ENCODE measurements at regions not wholly inside any gene's neighbourhood (a gene's known extent, or its start where the extent isn't known, plus 50 kb on each side); places are given as distances from the start of the nearest gene placed in this dataset.

DNA sequence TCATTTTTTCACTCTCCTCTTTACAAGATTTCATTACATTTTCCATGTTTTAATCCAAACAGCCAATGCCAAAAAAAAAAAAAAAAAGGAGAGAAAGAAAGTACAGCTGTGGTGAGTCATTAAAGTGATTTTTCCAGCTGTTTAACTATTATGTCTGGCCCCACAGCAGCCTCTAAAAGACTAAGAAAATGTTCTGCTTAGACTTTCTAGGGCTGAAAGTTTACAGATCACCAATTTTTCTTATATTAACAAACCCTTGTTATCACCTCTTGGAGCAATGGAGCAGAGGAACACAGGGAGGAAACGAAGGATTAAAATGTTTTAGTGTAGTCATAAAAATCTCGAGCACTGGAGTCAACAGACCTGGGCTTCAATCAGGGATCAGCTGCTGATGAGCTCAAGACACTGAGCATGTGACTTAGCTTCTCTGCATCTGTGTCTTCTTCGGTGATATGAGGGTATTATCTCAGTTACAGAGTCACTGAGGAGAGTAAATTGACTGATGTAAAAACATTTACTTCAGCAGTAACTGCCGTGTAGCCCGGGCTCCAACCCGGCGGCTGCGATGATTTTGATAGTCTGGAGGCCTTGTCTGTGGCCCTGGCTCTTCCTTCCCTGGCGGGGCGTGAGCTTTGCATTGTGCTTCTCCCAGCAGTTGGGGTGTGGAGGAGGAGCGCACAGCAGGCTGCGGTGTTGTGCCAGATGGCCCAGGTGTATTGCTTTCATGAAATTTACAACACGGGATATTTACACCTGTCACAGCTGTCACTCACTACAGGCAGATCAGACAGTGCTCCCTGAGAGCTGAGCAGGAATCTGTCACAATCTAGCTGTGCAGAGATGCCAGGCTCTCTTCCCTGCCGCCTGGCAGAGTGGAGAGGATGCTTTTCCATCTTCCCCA is 298.3 kb upstream of the FZD8 start:
- intact Hi-C loops (cut with DNase I): no loop called here
- 41 to 58% methylated on average over 8 to 13 of the region's 14 CpGs for WGBS, 2 donors

DNA sequence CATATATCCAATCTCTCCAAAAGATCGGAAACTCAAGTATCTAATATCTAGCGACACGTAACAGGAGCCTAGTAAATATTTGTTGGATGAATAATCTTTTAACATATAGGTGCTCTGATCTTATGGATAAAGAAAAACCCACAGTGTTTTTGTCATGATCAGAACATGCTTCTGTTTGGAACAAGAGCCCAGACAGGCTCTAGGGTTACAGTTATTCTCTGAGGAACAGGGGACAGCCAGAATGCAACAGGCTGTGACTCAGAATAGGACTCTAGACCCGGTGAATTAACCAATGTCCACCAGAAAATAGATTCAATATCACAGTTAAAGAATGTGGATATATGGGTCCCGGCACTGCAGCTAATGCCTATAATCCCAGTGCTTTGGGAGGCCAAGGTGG is 296.1 kb upstream of the FZD8 start:
- H3K4me1 ChIP-seq: no peaks in the 10 kb centered on the region
- 88 to 93% methylated on average over 5 of the region's 5 CpGs for WGBS, 2 donors
- no peak overlapping the region for H3K4me3 ChIP-seq
- DNase-seq: no peak
- H3K27ac ChIP-seq: no peak overlapping the region
- H3K27me3 ChIP-seq: no peaks in the 10 kb centered on the region
- H3K9me3 ChIP-seq: no peaks in the 10 kb centered on the region
- no peak for TF ChIP-seq POLR2A (IDR thresholded peaks at IDR 0.05)
- TF ChIP-seq, protein P1, sequence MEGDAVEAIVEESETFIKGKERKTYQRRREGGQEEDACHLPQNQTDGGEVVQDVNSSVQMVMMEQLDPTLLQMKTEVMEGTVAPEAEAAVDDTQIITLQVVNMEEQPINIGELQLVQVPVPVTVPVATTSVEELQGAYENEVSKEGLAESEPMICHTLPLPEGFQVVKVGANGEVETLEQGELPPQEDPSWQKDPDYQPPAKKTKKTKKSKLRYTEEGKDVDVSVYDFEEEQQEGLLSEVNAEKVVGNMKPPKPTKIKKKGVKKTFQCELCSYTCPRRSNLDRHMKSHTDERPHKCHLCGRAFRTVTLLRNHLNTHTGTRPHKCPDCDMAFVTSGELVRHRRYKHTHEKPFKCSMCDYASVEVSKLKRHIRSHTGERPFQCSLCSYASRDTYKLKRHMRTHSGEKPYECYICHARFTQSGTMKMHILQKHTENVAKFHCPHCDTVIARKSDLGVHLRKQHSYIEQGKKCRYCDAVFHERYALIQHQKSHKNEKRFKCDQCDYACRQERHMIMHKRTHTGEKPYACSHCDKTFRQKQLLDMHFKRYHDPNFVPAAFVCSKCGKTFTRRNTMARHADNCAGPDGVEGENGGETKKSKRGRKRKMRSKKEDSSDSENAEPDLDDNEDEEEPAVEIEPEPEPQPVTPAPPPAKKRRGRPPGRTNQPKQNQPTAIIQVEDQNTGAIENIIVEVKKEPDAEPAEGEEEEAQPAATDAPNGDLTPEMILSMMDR (IDR thresholded peaks at IDR 0.05): no peak
- H3K36me3 ChIP-seq: no peaks in the 10 kb centered on the region
- intact Hi-C loops (cut with DNase I): no loop called here

More for the DNA sequence above, 298.3 kb upstream of the FZD8 start:
- DNase-seq: no peak
- no peaks in the 10 kb centered on the region for H3K36me3 ChIP-seq
- TF ChIP-seq, protein P1 (IDR thresholded peaks at IDR 0.05): no peak
- TF ChIP-seq POLR2A (IDR thresholded peaks at IDR 0.05): no peak
- no peak overlapping the region for H3K27ac ChIP-seq
- H3K4me1 ChIP-seq: no peaks in the 10 kb centered on the region
- H3K9me3 ChIP-seq: no peaks in the 10 kb centered on the region
- H3K27me3 ChIP-seq: no peaks in the 10 kb centered on the region
- H3K4me3 ChIP-seq: no peak overlapping the region

DNA sequence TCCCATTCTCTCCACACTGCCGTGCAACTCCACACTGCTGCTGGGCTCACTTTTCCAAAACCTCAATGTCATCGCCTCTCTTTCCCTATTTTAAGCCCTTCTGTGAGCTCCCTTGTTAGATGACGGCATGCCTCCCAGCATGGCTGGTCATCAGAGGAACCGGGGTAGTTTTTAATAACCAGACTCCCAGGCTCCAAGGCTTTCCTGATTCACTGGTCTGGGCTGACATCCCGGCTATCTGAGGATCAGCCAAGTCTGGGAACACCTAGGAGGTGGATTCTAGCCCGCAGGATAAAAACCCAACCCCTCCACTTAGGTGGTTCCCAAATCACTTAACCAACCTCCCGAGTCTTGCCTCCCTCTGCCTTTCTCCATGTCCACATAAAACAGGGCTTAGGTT is 295.4 kb upstream of the FZD8 start:
- no peaks in the 10 kb centered on the region for H3K9me3 ChIP-seq
- no peak overlapping the region for H3K4me3 ChIP-seq
- no peaks in the 10 kb centered on the region for H3K4me1 ChIP-seq
- 68 to 79% methylated on average over 7 of the region's 7 CpGs for WGBS, 2 donors
- no peaks in the 10 kb centered on the region for H3K27me3 ChIP-seq
- intact Hi-C loops (cut with DNase I): no loop called here
- TF ChIP-seq, protein P1 (IDR thresholded peaks at IDR 0.05): no peak
- TF ChIP-seq POLR2A (IDR thresholded peaks at IDR 0.05): no peak
- no peak overlapping the region for H3K27ac ChIP-seq
- H3K36me3 ChIP-seq: no peaks in the 10 kb centered on the region
- no peak for DNase-seq

GRCh38 chr10:35934642-35934995 is 292.5 kb upstream of the FZD8 start:
- no peak for TF ChIP-seq POLR2A (IDR thresholded peaks at IDR 0.05)
- TF ChIP-seq, protein P1 (IDR thresholded peaks at IDR 0.05): no peak
- WGBS, 2 donors: 67 to 80% methylated on average over 5 of the region's 5 CpGs
- H3K27ac ChIP-seq: no peak overlapping the region
- H3K27me3 ChIP-seq: no peaks in the 10 kb centered on the region
- intact Hi-C loops (cut with DNase I): no loop called here
- no peak overlapping the region for H3K4me3 ChIP-seq
- DNase-seq: no peak
- no peaks in the 10 kb centered on the region for H3K36me3 ChIP-seq
- no peaks in the 10 kb centered on the region for H3K4me1 ChIP-seq
- H3K9me3 ChIP-seq: no peaks in the 10 kb centered on the region

DNA sequence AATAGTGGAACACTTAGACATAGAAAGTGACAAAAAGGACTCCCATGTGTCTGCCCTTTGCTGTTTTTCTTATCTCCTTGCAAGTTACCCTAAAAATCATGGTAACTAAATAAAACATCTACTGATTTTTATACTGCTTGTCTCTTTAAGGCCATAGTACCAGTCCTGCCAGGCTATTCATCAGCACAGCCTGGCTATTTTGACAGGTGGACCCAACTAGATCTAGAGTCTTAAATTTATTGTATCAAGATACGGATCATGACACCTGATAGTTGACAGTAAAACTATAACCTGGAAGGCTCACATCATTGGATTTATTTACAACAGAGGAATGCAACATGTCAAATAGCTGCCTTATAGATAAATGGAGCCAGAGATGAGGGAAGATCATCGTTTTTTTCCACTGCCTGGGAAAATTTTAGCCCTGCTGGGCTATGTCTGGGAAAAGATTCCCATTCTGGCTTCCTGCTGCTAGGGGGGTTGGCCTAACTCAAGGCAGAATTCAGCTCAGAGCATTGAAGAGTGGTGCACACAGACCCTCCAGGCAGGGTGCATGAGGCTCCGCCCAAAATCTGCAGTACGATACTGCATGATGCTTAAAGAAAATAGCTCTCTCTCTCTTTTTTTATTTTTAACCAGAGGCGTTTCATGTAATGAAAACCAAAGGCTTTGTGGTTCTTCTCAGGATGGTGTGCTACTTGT is 292.0 kb upstream of the FZD8 start:
- intact Hi-C loops (cut with DNase I): no loop called here
- H3K4me3 ChIP-seq: no peak overlapping the region
- TF ChIP-seq, protein P1 (IDR thresholded peaks at IDR 0.05): no peak
- TF ChIP-seq POLR2A (IDR thresholded peaks at IDR 0.05): no peak
- H3K9me3 ChIP-seq: no peaks in the 10 kb centered on the region
- no peaks in the 10 kb centered on the region for H3K27me3 ChIP-seq
- H3K27ac ChIP-seq: no peak overlapping the region
- H3K36me3 ChIP-seq: no peaks in the 10 kb centered on the region
- no peaks in the 10 kb centered on the region for H3K4me1 ChIP-seq
- 42 to 48% methylated on average over 5 of the region's 5 CpGs for WGBS, 2 donors
- DNase-seq: no peak
